ENCODE measurements at regions not wholly inside any gene's neighbourhood (a gene's known extent, or its start where the extent isn't known, plus 50 kb on each side); places are given as distances from the start of the nearest gene placed in this dataset.

- H3K9me3 ChIP-seq = peaks cover 5% of the 10 kb centered on the region
- H3K36me3 ChIP-seq = no peaks in the 10 kb centered on the region
- H3K27ac ChIP-seq = no peak overlapping the region
Observed at GRCh38 chr11:21806508-21806907, 386.4 kb upstream of the ANO5 start.

GRCh38 chr11:21806947-21807346 is 385.9 kb upstream of the ANO5 start:
- Histone ChIP-seq H3K27me3 (replicated peaks; ENCODE audit: insufficient read depth) (no peaks in the 10 kb centered on the region), H3K4me3 (no peak overlapping the region), H3K9me3 (peaks cover 5% of the 10 kb centered on the region), H3K27ac (no peak overlapping the region), H3K36me3 (no peaks in the 10 kb centered on the region), H3K4me1 (ENCODE audit: control insufficient read depth in 1 of 2, low read depth in 2 of 2) (no peaks in the 10 kb centered on the region)
- ATAC-seq (ENCODE audit: insufficient number of reproducible peaks, low FRiP score, low read depth) = no peak
- no peak for DNase-seq (ENCODE audit: low spot score)
- no peak for TF ChIP-seq CTCF (IDR thresholded peaks at IDR 0.05)

More at GRCh38 chr11:21806508-21806907, 386.4 kb upstream of the ANO5 start:
- ATAC-seq (ENCODE audit: insufficient number of reproducible peaks, low FRiP score, low read depth) (no peak), DNase-seq (ENCODE audit: low spot score) (no peak)
- H3K4me1 ChIP-seq (ENCODE audit: control insufficient read depth in 1 of 2, low read depth in 2 of 2) = no peaks in the 10 kb centered on the region
- H3K27me3 ChIP-seq (replicated peaks; ENCODE audit: insufficient read depth) = no peaks in the 10 kb centered on the region
- no peak overlapping the region for H3K4me3 ChIP-seq
- TF ChIP-seq CTCF (IDR thresholded peaks at IDR 0.05) = no peak

GRCh38 chr11:21807350-21807749 is 385.5 kb upstream of the ANO5 start:
- Histone ChIP-seq H3K36me3 (no peaks in the 10 kb centered on the region), H3K27me3 (replicated peaks; ENCODE audit: insufficient read depth) (no peaks in the 10 kb centered on the region), H3K4me1 (ENCODE audit: control insufficient read depth in 1 of 2, low read depth in 2 of 2) (no peaks in the 10 kb centered on the region), H3K27ac (no peak overlapping the region), H3K9me3 (peaks cover 5% of the 10 kb centered on the region), H3K4me3 (no peak overlapping the region)
- ATAC-seq (ENCODE audit: insufficient number of reproducible peaks, low FRiP score, low read depth) = no peak
- no peak for DNase-seq (ENCODE audit: low spot score)
- TF ChIP-seq CTCF (IDR thresholded peaks at IDR 0.05) = no peak

GRCh38 chr11:21810650-21811049 is 382.2 kb upstream of the ANO5 start:
- H3K27ac ChIP-seq = no peak overlapping the region
- ATAC-seq (ENCODE audit: insufficient number of reproducible peaks, low FRiP score, low read depth) = no peak
- no peaks in the 10 kb centered on the region for H3K4me1 ChIP-seq (ENCODE audit: control insufficient read depth in 1 of 2, low read depth in 2 of 2)
- no peak for TF ChIP-seq CTCF (IDR thresholded peaks at IDR 0.05)
- no peak for DNase-seq (ENCODE audit: low spot score)
- H3K4me3 ChIP-seq = no peak overlapping the region
- no peaks in the 10 kb centered on the region for H3K9me3 ChIP-seq
- no peaks in the 10 kb centered on the region for H3K27me3 ChIP-seq (replicated peaks; ENCODE audit: insufficient read depth)
- no peaks in the 10 kb centered on the region for H3K36me3 ChIP-seq

GRCh38 chr11:21811572-21811971 is 381.3 kb upstream of the ANO5 start:
- H3K4me3 ChIP-seq = no peak overlapping the region
- no peak overlapping the region for H3K27ac ChIP-seq
- no peaks in the 10 kb centered on the region for H3K4me1 ChIP-seq (ENCODE audit: control insufficient read depth in 1 of 2, low read depth in 2 of 2)
- no peaks in the 10 kb centered on the region for H3K9me3 ChIP-seq
- H3K36me3 ChIP-seq = no peaks in the 10 kb centered on the region
- H3K27me3 ChIP-seq (replicated peaks; ENCODE audit: insufficient read depth) = no peaks in the 10 kb centered on the region
- DNase-seq (ENCODE audit: low spot score) = no peak
- no peak for TF ChIP-seq CTCF (IDR thresholded peaks at IDR 0.05)
- ATAC-seq (ENCODE audit: insufficient number of reproducible peaks, low FRiP score, low read depth) = no peak

All from thoracic aorta (tissue), 2 donors.